Osteoblast (primary cell): ENCODE measurements at regions not wholly inside any gene's neighbourhood (a gene's known extent, or its start where the extent isn't known, plus 50 kb on each side); places are given as distances from the start of the nearest gene placed in this dataset.

Experiments used
- DNase-seq: peaks from one replicate; pipeline ENCODE4 v3.0.0; 2011; ENCODE audit warnings: low spot score, mixed read lengths; ENCODE audit not compliant: insufficient read length; ENCODE audit errors: missing footprints
- H2AFZ ChIP-seq: 2 replicates; pipeline ENCODE4 v1.6.0; 2011; ENCODE audit warnings: mild to moderate bottlenecking, low read length
- H3K27ac ChIP-seq: 2 replicates; pipeline ENCODE4 v1.5.1; 2011; ENCODE audit warnings: mild to moderate bottlenecking, low read depth, low read length, moderate library complexity
- H3K27me3 ChIP-seq: 2 replicates; pipeline ENCODE4 v1.6.0; 2012; ENCODE audit warnings: mild to moderate bottlenecking, control low read depth, inconsistent platforms, low read length, moderate library complexity; ENCODE audit not compliant: insufficient read depth
- H3K36me3 ChIP-seq: 2 replicates; pipeline ENCODE4 v1.5.1; 2011; ENCODE audit warnings: mild to moderate bottlenecking, low read length, control low read depth, moderate library complexity; ENCODE audit not compliant: insufficient read depth
- H3K4me1 ChIP-seq: 2 replicates; pipeline ENCODE4 v1.5.1; 2011; ENCODE audit warnings: mild to moderate bottlenecking, low read length, control low read depth, moderate library complexity; ENCODE audit not compliant: insufficient read depth
- H3K4me2 ChIP-seq: 2 replicates; pipeline ENCODE4 v1.6.0; 2011; ENCODE audit warnings: mild to moderate bottlenecking, low read length; ENCODE audit not compliant: insufficient read depth
- H3K4me3 ChIP-seq: fragments of 200-600 bp; sonication (generic); 3 replicates; pipeline ENCODE4 v1.5.1; 2012; ENCODE audit warnings: mild to moderate bottlenecking, low read length, inconsistent platforms; ENCODE audit not compliant: insufficient read depth
- H3K79me2 ChIP-seq: 2 replicates; pipeline ENCODE4 v1.6.0; 2012; ENCODE audit warnings: mild to moderate bottlenecking, low read length, control low read depth, inconsistent platforms; ENCODE audit not compliant: insufficient read depth
- H3K9me3 ChIP-seq: 2 replicates; pipeline ENCODE4 v1.5.1; 2011; ENCODE audit warnings: low read depth, low read length, control low read depth
- H4K20me1 ChIP-seq: 2 replicates; pipeline ENCODE4 v1.6.0; 2012; ENCODE audit warnings: mild to moderate bottlenecking, low read length, control low read depth; ENCODE audit not compliant: insufficient read depth
- TF ChIP-seq, protein P1 (sequence below): IDR thresholded peaks from 2 replicates; pipeline ENCODE4 v1.5.1; 2011; ENCODE audit warnings: mild to moderate bottlenecking, low read depth, low read length, moderate library complexity; ENCODE audit errors: extremely low read depth

DNA sequence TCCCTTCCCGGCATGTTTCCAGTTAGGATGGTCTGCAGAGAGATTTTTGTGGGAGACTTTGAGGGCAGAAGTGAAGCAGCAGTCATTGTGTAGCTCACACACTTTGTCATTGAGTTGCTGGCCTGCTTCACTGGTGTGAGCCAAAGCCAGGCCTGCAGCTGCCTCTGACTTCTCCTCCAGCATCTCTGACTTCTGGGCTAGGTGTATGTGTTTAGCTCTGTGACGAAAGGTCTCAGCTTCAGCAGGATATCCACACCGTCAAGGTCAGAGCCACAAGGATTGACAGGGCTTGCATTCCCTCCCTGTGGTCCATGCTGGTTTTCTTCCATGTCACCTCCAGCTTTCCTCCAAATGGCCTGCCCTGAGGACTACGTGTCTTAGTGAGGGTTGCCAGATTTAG is 57.1 kb upstream of the OSBPL11 start:
- Histone ChIP-seq H3K27ac (no peak overlapping the region), H3K4me1 (no peaks in the 10 kb centered on the region), H3K27me3 (no peaks in the 10 kb centered on the region), H3K9me3 (no peaks in the 10 kb centered on the region), H3K4me2 (no peak overlapping the region), H4K20me1 (no peaks in the 10 kb centered on the region), H3K4me3 (no peak overlapping the region), H2AFZ (no peak overlapping the region), H3K79me2 (no peaks in the 10 kb centered on the region), H3K36me3 (no peaks in the 10 kb centered on the region)
- no peak for DNase-seq
- TF ChIP-seq, protein P1, sequence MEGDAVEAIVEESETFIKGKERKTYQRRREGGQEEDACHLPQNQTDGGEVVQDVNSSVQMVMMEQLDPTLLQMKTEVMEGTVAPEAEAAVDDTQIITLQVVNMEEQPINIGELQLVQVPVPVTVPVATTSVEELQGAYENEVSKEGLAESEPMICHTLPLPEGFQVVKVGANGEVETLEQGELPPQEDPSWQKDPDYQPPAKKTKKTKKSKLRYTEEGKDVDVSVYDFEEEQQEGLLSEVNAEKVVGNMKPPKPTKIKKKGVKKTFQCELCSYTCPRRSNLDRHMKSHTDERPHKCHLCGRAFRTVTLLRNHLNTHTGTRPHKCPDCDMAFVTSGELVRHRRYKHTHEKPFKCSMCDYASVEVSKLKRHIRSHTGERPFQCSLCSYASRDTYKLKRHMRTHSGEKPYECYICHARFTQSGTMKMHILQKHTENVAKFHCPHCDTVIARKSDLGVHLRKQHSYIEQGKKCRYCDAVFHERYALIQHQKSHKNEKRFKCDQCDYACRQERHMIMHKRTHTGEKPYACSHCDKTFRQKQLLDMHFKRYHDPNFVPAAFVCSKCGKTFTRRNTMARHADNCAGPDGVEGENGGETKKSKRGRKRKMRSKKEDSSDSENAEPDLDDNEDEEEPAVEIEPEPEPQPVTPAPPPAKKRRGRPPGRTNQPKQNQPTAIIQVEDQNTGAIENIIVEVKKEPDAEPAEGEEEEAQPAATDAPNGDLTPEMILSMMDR = no peak

DNA sequence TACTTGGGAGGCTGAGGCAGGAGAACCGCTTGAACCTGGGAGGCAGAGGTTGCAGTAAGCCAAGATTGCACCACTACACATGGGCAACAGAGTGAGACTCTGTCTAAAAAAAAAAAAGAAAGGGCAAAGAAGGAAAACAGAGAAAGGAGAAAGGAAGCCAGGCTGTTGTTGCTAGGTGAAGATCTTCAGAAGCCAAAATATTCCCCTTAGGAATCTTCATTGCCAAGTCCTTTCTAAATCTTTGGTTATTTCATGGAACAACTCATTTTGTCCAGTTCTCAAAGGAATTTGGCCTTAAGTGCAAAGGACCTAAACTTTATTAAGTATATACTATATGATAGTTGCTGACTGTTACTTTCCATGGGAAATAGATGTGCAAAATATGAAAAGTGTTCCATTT is 59.2 kb upstream of the OSBPL11 start:
- H3K27ac ChIP-seq = no peak overlapping the region
- H3K36me3 ChIP-seq = no peaks in the 10 kb centered on the region
- no peak overlapping the region for H3K4me2 ChIP-seq
- H3K4me1 ChIP-seq = no peaks in the 10 kb centered on the region
- no peaks in the 10 kb centered on the region for H3K27me3 ChIP-seq
- no peaks in the 10 kb centered on the region for H4K20me1 ChIP-seq
- no peak overlapping the region for H2AFZ ChIP-seq
- no peak for DNase-seq
- TF ChIP-seq, protein P1 = no peak
- H3K9me3 ChIP-seq = no peaks in the 10 kb centered on the region
- H3K79me2 ChIP-seq = no peaks in the 10 kb centered on the region
- no peak overlapping the region for H3K4me3 ChIP-seq

DNA sequence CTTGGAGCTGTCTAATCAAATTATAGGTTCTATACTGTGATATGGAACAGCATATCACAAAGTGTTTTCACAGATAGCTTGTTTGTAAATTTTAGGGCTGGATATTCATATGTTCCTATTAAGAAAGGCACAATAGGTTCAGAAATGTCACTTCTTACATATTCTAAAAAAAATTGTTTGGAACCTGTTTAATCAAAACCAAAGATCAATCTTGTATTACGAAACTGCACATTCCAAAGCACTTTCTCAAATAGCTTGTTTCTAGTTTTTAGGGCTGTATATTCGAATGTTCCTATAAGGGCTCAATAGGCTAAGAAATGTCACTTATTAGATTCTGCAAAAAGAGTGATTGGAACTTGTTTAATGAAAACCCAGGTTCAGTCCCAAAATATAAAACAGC is 67.4 kb upstream of the OSBPL11 start:
- H3K27ac ChIP-seq = no peak overlapping the region
- no peaks in the 10 kb centered on the region for H3K79me2 ChIP-seq
- no peaks in the 10 kb centered on the region for H3K27me3 ChIP-seq
- no peaks in the 10 kb centered on the region for H3K36me3 ChIP-seq
- H3K9me3 ChIP-seq = no peaks in the 10 kb centered on the region
- no peak overlapping the region for H3K4me3 ChIP-seq
- no peaks in the 10 kb centered on the region for H4K20me1 ChIP-seq
- H3K4me2 ChIP-seq = no peak overlapping the region
- H3K4me1 ChIP-seq = no peaks in the 10 kb centered on the region
- no peak for DNase-seq
- H2AFZ ChIP-seq = no peak overlapping the region
- TF ChIP-seq, protein P1 = no peak

DNA sequence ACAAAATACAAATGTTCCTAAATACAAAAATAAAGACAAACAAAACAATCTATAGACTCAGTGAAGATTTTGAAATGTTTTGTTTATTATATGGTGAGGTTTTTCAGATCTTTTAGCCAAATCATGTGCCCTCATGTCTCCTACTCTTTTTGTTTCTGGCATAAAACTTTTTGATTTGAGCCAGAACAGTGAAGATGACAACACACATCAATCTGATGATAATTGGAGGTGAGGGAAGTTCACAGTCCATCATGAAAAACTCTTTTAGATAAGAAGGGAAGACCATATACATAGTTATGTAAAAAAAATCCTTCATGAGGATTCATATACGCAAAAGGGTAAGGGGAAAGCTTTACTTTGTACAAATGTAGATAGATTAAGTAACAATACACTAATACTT is 75.1 kb upstream of the OSBPL11 start:
- TF ChIP-seq, protein P1 = no peak

More for the DNA sequence above, 75.1 kb upstream of the OSBPL11 start:
- H3K4me1 ChIP-seq = no peaks in the 10 kb centered on the region
- H3K9me3 ChIP-seq = no peaks in the 10 kb centered on the region
- no peak overlapping the region for H3K4me2 ChIP-seq
- H3K79me2 ChIP-seq = no peaks in the 10 kb centered on the region
- no peaks in the 10 kb centered on the region for H4K20me1 ChIP-seq
- no peak overlapping the region for H2AFZ ChIP-seq
- no peaks in the 10 kb centered on the region for H3K36me3 ChIP-seq
- H3K27ac ChIP-seq = no peak overlapping the region
- DNase-seq = no peak
- H3K4me3 ChIP-seq = no peak overlapping the region
- H3K27me3 ChIP-seq = no peaks in the 10 kb centered on the region
